NCI-H524 (cell line): ENCODE measurements at regions not wholly inside any gene's neighbourhood (a gene's known extent, or its start where the extent isn't known, plus 50 kb on each side); places are given as distances from the start of the nearest gene placed in this dataset.

Experiments used
- DNase-seq, 2 experiments: peaks; one replicate each; lab custom pipeline; 2025; lab: John Stamatoyannopoulos, UW

DNA sequence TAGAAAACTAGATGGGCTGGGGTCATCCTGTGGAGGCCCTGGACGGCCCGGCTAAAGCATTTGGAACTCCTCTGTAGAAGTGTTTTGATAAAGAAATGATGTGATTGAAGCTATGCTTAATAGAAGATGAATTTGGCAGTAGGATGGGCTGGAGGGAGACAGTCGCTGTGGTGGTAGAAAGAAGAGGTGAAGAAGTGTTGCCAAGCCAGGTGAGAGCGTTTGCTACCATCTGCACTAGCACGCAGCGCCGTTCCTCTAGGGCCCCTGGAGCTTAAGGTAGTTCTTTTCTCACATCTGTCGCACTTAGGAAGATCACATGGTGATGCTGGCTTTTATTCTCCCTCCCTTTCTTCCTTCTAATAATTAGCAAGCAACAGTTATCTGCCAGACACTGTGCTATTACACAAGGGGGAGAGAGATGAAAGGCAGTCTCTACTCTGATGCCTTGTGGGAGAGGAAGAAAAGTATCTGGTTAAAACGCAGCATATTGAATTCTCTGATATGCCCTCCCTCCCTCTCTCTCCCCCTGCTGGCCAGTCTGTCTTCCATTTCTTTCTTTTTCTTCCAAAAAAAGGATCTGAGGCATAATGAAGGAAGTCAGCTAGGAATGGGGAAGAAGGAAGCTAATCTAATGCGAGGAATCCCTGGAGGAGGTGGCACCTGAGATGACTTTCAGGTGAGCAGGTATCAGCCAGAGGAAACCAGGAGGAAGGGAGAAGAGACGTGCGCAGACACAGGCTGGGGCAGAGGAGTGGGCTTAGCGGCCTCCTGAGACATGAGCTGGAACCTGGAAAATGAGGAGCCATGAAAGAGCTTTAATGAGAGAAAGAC lies 162.3 kb upstream of the KLF14 start:
- DNase-seq: peak in 1 of 2 experiments; percentile 35

GRCh38 chr7:130896898-130897514 lies 163.0 kb upstream of the KLF14 start:
- DNase-seq: peak; percentile 49 to 67

DNA sequence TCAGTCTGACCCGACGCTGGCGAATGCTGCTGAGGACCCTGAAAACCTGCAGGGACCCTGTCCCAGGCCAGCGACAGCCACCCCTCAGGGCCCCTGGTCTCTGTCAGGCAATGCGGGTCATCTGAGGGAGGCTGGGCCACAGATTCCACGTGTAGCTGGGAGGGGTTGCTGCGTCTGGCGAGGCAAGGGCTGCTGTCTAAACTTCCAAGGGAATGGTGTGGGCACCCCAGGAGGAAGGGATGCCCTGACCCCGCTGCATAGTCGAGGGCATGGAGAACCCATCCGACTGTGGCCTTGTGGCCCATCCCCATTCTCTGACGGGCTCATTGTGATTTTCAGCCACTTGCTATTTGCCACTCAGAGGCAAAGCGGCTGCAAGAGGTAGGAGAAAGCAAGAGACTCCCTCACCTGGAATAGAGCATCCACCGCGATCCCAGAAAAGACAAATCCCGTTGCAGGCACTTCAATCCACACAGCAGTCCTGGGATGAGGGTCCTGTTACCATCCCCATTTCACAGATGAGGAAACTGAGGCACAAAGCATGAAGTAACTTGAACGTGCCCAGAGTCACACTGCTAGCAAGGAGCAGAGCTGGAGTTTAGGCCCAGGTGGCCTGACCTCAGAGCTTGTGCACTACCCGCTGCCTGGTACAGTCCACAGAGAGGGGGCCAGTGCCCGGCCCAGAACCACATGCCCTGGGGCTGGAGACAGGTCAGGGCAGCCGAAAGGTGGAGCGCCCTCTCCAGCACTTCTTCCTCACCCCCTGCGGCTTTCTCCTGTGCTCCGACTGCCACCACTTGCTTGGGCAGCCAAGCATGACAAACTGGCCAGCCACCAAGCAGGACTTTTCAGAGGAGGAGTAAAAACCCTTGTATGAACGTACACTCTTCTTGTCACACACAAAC lies 163.8 kb upstream of the KLF14 start:
- peak in 1 of 2 experiments; percentile 14 for DNase-seq

GRCh38 chr7:130899071-130899560 lies 165.1 kb upstream of the KLF14 start:
- DNase-seq: no peak

- DNase-seq: no peak
Observed at GRCh38 chr7:130899638-130900401, 165.8 kb upstream of the KLF14 start.

DNA sequence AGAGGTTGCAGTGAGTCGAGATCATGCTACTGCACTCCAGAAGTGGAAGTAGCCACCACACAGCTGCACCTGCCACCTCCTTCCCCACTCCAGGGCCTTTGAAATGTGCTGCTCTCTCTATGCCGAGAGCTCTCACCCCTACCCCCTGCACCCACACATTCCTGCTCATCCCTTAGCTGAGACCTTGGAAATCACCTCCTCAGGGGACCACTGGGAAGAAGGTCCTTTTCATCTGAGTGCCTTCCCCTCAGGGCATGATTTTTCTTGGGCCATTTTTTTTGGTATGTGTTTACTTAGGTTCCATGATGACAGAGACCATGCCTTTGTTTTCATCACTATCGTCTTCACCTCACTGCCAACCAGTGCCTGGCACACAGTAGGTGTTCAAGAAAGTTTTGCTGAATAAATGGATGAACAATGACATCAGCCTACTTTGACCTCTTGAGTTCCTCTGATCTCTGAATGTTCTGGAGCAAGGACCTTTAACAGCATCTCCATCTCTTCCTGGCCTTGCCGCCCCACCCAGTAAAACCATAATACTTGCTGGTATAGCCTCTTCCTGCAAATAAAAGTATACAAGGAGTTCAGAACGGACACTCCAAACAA lies 166.6 kb upstream of the KLF14 start:
- no peak for DNase-seq

- no peak for DNase-seq
Observed at GRCh38 chr7:130901209-130901783, 167.3 kb upstream of the KLF14 start.

DNA sequence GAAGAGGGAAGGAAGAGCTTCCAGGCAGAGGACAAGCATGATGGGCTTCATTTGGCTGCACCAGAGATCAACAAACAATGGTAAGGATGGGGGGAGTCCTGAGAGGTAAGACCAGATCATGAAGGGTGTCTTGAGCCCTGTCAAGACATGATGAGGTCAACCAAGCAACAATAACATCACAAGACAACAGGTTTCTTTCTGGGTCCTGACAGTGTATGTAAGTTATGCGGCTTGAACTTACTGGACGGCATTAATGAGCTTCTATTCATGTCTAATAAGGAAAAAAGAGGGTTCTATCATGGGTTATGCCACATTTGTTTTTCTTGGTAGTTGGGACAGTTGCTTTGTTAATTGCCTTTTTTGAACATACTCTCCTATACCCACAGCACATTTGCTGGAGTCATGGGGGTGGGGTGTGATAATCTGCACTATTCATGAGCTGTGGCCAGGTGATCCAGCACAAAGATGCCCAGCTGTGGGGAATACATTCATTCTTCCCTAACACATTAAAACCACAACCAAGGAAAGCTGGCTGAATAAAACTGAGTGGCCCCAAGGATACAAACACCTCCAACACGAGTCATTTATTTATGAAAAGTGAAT lies 168.8 kb upstream of the KLF14 start:
- no peak for DNase-seq

GRCh38 chr7:130903358-130903974 lies 169.5 kb upstream of the KLF14 start:
- DNase-seq: no peak

DNA sequence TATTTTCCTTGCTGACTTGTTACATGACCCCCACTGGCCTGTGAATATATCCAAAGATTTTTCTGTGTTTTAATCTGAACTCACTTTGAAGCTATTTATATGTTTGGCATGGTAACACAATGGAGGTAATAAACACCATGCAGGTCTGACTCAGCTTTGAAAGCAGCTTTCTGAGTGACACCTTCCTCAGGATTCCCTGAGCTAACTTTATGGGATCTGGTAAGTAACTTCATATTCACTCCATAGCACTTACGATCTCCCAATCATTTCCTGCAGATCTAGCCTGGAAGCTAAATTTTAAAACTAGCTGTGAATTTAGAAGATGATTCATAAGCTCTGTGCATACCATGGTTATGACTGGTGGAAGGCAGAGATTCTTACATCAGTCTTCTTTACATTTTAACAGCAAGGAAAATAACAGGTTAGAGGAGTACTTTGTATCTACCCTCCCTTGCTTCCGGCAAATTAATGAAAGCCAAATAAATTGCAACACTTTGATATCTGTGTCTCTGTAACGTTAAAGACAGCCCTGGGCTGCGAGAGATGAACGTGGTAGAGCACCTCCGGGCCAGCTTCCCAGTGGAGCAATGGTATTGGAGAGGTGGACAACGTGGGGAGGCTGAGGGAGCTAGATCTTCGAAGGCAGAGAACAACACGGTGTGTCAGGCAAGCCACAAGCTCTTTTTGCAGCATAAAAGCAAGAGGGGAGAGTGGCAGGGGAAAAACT lies 170.2 kb upstream of the KLF14 start:
- DNase-seq: no peak

- no peak for DNase-seq
Observed at GRCh38 chr7:130904792-130905191, 170.8 kb upstream of the KLF14 start.

DNA sequence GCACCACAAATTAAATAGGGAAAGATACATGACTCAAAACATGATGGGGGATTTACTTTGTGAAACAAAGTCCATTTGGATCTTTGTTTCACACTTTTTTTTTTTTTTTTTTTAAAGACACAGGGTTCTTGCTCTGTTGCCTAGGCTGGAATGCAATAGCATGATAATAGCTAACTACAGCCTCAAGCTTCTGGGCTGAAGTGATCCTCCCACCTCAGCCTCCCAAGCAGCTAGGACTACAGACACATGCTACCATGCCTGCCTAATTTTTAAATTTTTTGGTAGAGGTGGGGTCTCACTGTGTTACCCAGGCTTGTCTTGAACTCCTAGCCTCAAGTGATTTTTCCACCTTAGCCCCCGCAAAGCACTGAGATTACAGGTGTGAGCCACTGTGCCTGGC lies 172.6 kb upstream of the KLF14 start:
- no peak for DNase-seq

DNA sequence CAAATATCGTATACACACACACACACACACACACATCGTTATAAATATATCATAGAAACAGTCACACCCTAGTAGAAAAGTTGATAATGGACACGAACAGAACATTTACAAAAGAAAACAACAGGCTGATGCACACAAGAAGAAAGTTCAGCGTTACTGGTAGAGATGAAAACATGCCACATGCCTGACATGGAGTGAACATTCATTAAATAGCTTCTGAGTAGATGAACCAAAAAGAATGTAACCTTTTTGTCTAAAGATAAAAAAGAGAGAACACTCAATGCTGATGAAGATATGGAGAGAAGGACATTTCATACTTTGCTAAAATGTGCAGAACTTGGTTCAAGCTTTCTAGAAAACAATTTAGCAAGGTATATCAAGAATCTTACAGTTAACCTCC lies 173.4 kb upstream of the KLF14 start:
- no peak for DNase-seq

DNA sequence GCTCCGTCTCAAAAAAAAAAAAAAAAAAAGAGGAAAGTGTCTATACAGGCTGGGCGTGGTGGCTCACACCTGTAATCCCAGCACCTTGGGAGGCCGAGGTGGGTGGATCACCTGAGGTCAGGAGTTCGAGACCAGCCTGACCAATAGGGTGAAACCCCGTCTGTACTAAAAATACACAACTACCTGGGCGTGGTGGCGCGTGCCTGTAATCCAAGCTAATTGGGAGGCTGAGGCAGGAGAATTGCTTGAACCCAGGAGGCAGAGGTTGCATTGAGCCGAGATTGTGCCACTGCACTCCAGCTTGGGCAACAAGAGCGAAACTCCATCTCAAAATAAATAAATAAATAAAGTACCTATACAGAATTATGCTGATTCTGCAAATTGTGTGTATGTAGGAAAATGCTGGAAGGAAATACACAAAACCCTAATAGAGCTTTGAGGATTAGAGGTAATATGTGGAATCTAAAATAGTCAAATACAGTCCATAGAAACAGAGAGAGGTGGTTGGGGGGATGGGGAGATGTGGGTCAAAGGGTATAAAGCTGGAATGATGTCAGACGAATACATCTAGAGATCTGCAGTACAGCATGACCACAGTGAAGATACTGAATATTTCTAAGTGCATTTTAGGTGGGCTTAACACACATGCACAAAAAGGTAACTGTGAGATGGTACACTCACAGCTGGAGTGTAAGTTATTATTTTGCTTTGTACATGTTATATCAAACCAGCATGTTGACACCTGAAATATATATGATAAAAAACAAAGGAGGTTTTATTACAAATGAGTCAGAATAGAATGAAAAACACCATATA lies 174.5 kb upstream of the KLF14 start:
- no peak for DNase-seq

GRCh38 chr7:130909161-130909836 lies 175.3 kb upstream of the KLF14 start:
- no peak for DNase-seq

DNA sequence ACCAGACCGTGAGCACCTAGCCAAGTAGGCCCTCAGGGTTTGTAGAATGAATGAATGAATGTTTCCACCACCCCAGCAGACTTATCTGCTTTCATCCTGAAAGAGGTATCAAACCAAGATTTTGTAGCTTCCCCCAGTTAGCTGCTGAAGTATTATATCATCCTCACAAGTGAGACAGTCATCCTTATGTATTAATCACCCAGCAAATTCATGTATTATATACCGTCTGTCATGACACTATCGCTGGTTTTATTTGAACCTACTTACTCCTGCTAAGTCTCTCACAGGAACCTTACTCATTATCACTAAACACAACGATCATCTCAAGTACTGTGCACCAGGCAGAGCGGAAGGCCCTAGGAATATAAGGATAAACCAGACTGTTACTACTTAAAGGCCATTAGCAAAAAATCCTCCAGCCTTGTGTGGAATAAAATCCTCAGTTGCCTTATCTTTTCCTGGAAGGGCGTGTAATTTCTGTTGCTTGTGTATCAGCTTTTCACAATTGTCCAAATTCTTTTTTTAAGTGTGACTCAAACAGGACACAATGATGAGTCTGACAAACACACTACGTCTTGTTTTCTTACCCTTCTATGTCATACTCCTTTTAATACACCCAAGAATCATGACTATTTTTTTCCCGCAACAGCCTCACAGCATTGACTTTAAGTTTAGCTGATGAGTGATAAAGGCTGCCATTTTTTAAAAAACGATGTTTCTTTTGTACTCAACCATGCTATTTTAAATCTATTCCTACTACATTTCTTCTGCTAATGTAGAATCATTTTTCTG lies 176.1 kb upstream of the KLF14 start:
- no peak for DNase-seq
